ENCODE measurements at regions not wholly inside any gene's neighbourhood (a gene's known extent, or its start where the extent isn't known, plus 50 kb on each side); places are given as distances from the start of the nearest gene placed in this dataset.
A peak's percentile ranks its signal among the peaks of the same experiment; 100 is the strongest.

- no peak for DNase-seq (ENCODE audit: low read depth in 2 of 2)
Measured at GRCh38 chr21:35938446-35938845, 121.9 kb downstream of the SETD4 start.

GRCh38 chr21:35933466-35933865 lies 126.9 kb downstream of the SETD4 start:
- no peak for DNase-seq (ENCODE audit: low read depth in 2 of 2)

GRCh38 chr21:35932232-35932911 lies 128.0 kb downstream of the SETD4 start:
- DNase-seq (ENCODE audit: low read depth in 2 of 2) = peak in 1 of 2 donors; percentile 8

GRCh38 chr21:35929901-35930300 lies 130.4 kb downstream of the SETD4 start:
- DNase-seq (ENCODE audit: low read depth in 2 of 2) = no peak

GRCh38 chr21:35927262-35927661 lies 133.1 kb downstream of the SETD4 start:
- DNase-seq (ENCODE audit: low read depth in 2 of 2) = no peak

- DNase-seq (ENCODE audit: low read depth in 2 of 2) = no peak
Measured at GRCh38 chr21:35926003-35926740, 134.2 kb downstream of the SETD4 start.

- no peak for DNase-seq (ENCODE audit: low read depth in 2 of 2)
Measured at GRCh38 chr21:35925497-35925896, 134.8 kb downstream of the SETD4 start.

GRCh38 chr21:35924714-35925301 lies 135.5 kb downstream of the SETD4 start:
- DNase-seq (ENCODE audit: low read depth in 2 of 2) = no peak

- no peak for DNase-seq (ENCODE audit: low read depth in 2 of 2)
Measured at GRCh38 chr21:35923971-35924370, 136.4 kb downstream of the SETD4 start.

GRCh38 chr21:35922618-35923017 lies 137.7 kb downstream of the SETD4 start:
- DNase-seq (ENCODE audit: low read depth in 2 of 2) = no peak

- no peak for DNase-seq (ENCODE audit: low read depth in 2 of 2)
Measured at GRCh38 chr21:35921471-35921870, 138.9 kb downstream of the SETD4 start.

- DNase-seq (ENCODE audit: low read depth in 2 of 2) = no peak
Measured at GRCh38 chr21:35920436-35920835, 139.9 kb downstream of the SETD4 start.

GRCh38 chr21:35915030-35915429 lies 145.3 kb downstream of the SETD4 start:
- DNase-seq (ENCODE audit: low read depth in 2 of 2) = no peak

- DNase-seq (ENCODE audit: low read depth in 2 of 2) = no peak
Measured at GRCh38 chr21:35911412-35912191, 148.7 kb downstream of the SETD4 start.

- DNase-seq (ENCODE audit: low read depth in 2 of 2) = no peak
Measured at GRCh38 chr21:35909456-35910223, 150.7 kb downstream of the SETD4 start.

- DNase-seq (ENCODE audit: low read depth in 2 of 2) = no peak
Measured at GRCh38 chr21:35908311-35909078, 151.8 kb downstream of the SETD4 start.

- no peak for DNase-seq (ENCODE audit: low read depth in 2 of 2)
Measured at GRCh38 chr21:35906586-35906985, 153.7 kb downstream of the SETD4 start.

GRCh38 chr21:35905963-35906345 lies 154.4 kb downstream of the SETD4 start:
- no peak for DNase-seq (ENCODE audit: low read depth in 2 of 2)

GRCh38 chr21:35905096-35905962 lies 155.0 kb downstream of the SETD4 start:
- no peak for DNase-seq (ENCODE audit: low read depth in 2 of 2)

- no peak for DNase-seq (ENCODE audit: low read depth in 2 of 2)
Measured at GRCh38 chr21:35900539-35900938, 159.8 kb downstream of the SETD4 start.
